ENCODE measurements at regions not wholly inside any gene's neighbourhood (a gene's known extent, or its start where the extent isn't known, plus 50 kb on each side); places are given as distances from the start of the nearest gene placed in this dataset.

DNA sequence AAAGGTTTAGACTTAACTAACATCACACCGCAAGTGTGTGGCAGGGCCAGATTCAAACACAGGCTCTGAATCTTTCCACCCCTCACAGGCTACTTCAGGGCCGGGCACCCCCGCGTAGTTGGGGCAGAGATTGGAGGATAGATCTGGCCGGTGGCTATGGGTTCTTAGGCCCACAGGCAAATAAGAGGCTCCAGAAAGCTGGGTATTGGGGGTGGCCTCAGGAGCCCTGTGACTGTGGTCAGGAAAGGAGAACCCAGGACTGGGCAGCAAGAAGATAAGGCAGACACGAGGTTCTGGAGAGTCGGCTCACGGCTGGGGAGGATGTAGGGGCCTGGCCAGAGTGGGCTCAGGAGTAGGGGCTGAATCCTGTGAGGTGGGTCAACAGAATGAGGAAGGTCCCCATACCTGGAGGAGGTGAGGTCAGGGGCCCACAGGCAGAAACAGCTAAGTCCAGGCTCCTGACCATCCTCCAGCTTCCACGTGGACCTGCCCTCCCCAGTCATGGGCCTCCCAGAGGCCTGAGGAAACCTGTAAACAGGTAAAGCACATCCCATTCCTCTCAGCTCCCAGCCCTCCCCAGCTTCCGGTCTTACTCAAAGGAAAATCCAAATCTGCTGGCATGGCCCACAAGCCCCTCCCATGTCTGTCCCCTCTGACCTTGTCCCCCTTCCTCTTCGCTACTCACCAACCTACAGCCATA is 306.2 kb downstream of the MATN1 start:
- no peak for DNase-seq

GRCh38 chr1:30416221-30416820 is 307.1 kb downstream of the MATN1 start:
- DNase-seq = no peak

DNA sequence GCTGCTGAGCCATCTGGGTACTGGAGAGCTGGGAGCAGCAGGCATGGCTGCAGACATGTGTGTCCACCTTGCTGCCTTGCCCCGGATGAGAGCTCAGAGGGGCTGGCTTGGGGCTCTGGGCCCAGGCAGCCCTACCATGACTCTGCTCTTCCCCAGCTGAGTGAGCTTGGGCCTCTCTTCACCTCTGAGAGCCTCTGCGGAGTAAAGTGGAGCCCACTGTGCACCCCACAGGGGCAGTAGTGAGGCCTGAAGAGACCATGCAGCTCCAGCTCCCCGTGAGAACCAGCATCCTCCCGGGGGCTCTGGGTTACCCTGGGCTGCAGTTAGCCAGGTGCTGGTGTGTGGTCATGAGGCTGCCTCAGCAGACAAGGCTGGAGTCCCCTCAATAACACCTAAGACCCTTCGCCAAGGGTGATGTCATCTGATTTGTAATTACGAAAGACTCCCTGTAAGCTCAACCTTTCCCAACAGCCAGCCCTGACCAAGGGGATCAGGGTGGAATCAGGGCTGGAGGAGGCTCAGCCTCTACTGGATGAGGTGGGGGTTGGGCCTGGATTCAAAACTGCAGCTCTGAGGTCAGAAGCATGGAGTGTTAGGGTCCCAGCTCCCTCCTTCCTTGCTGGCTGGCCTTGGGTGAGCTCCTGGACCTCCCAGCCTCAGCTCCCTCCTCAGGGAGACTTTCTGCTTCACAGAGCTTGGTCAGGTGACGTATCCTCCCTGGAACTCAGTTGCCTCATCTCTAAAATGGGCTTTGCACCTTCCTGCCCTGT is 308.0 kb downstream of the MATN1 start:
- no peak for DNase-seq

GRCh38 chr1:30414851-30415165 is 308.6 kb downstream of the MATN1 start:
- no peak for DNase-seq

DNA sequence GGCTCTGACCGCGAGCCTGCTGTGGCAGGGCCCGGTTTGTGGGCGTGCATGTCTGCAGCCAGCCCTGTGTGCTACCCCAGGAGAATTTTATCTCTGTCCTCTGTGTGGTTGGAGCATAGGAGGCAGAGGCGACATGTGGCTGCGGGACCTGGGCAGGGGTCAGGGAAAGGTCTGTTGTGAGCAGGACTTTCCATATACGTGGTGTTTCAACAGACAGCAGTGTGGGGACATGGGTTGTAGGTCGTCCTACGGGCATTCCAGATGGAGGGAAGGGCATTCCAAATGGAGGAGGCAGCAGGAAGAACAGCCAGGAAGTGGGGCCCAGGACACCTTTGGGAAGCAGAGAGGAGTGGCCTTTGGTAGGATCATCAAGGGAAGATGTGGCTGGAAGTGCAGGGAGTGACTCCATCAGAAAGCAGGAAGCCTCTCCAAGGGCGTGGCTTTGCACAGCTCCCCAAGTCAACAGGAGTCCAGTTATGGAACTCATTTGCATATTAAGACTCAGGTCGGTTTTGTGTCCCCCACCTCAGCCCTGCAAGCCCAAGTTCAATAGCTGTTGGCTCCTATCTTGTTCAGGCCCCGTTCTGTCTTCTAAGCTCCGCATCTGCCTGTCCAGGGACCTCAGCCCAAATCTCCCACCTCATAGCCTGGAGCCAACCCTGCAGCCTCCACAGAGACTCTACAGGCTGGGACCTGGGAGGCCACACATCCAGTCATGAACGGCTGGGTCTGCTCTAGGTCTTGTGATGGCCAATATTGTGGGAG is 309.1 kb downstream of the MATN1 start:
- DNase-seq = no peak

DNA sequence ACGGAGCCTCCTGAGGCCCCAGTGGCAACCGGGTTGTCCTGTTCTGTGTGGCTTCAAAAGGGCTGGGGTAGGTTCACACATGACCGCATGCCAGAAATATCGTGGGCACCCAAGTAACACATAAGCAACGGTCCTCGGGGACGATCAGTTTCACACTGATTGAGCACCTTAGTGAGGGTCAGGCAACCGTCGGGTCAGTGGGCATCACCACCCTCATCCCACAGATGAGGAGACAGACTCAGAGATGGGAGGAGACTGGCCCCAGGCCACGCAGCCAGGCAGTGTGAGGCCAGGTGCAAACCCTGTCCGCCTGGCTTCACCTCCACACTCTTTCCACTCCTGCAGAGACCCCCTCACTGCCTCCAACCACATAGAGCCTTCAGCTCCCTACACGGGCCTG is 309.8 kb downstream of the MATN1 start:
- DNase-seq = no peak

DNA sequence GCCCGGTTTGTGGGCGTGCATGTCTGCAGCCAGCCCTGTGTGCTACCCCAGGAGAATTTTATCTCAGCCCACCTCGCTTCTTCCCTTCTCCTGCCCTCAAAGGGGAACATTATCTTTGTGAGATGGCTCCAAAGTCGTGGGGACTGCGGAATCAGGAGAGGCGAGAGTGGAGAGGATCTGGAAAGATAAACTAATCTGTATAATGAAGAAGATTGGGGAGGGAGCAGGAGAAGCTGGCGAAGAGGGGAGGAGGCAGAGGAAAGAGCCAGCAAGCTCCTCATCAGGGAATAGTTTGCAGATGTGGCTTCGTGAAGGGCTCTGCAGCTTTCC is 310.3 kb downstream of the MATN1 start:
- DNase-seq = no peak

GRCh38 chr1:30412241-30413110 is 310.9 kb downstream of the MATN1 start:
- no peak for DNase-seq

GRCh38 chr1:30411206-30411605 is 312.2 kb downstream of the MATN1 start:
- no peak for DNase-seq

DNA sequence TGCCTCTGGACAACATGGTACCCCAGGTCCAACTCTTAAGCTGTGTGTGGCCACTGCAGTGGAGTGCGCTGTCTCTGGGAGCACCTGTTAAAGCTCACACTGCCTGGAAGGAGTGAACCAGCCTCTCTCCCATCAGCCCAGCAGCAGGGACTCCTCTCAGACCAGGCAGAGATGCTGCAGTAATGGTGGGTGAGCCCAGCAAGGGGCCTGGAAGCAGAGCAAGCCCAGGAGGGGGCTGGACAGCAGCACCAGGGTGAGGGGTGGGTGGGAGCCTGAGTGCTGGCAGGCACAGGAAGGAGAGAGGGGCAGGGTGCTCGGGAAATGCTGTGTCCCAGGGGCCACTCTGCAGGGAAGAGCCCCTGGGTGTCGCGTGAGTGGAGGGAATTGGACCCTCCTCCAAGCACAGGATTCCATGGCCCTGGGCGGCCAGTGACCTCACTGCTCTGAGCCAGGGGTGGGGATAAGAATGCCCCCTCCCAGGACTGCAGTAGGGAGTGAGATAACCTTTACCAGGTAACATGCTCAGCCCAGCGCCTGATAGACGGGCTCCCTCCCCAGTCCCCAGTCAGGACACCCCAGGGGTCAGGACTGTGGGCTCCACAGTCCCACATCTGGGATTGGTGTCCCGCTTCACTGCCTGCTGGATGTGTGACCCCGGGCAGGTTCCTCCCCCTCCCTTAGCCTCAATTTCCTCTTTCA is 313.1 kb downstream of the MATN1 start:
- DNase-seq = no peak

DNA sequence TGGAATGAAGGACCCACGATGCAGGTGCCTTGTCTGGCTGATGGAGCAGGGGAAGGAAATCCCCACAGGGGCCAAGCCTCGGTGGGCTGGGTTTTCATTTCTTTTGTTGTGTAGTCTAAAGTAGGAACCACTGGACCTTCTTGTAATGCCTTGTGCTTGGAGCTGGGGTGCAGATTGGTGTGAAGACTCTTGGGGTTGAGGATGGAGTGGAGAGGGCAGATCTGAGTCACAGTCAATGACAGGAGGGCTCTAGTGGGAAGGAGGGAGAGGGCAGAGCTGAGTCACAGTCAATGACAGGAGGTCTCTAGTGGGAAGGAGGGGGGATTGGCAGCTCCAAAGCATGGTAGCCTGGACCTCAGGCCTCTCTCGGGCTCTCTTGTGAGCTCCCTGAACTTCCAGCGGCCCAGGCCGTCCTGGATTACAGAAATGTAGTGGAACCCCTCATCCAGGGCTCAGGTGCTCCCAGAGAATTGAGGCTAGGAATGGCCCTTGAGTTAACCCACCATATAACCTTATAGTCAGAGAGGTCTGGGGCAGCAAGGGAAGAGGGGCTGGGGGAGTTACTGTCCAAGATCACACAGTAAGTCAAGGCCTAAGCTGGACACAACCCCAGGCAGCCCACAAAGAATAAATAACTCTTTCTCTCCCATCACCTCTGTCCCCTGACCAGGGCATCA is 313.8 kb downstream of the MATN1 start:
- DNase-seq = no peak

- no peak for DNase-seq
These were observed 315.4 kb downstream of the MATN1 start for GRCh38 chr1:30407865-30408580.

DNA sequence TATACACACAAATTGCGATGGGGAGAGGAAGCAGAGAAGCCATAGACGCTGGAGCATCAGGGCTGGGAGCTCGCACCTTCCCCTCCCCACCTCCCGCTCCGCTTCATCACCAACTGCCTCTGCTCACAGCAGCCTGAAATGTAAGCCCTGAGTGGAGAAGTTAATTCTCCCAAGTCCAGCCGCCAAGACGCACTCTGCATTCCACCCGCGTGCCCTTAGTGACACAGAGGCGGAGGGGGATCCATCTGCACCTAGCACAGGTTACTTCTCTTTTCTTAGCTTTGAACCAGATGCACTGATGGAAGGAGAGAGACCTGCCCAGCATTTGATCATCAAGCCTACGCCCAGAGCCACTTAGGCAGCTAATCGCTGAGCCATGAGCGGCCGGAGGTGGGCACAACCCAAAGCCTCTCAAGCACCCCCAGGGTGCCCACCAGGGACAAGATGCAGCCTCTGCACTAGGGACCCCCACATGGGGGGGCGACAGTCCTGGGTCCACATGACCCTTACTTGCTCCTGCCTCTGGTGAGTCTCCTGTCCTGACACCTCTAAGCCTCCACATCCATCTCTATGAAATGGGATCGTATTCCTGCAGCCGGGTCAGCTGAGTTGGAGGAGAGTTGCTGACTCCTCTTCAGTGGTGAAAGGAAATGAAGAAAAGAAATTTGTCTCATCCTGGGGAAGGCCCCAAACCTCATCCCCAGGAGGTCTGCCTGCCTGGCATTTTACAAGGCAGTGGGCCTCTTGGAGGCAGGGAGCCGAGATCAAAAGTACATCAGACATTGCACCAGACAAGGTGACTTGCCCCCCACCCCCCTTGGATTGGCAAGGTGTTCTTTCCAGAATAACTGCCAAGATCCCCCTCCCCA is 316.2 kb downstream of the MATN1 start:
- no peak for DNase-seq

- no peak for DNase-seq
These were observed 317.7 kb downstream of the MATN1 start for GRCh38 chr1:30405631-30406212.

DNA sequence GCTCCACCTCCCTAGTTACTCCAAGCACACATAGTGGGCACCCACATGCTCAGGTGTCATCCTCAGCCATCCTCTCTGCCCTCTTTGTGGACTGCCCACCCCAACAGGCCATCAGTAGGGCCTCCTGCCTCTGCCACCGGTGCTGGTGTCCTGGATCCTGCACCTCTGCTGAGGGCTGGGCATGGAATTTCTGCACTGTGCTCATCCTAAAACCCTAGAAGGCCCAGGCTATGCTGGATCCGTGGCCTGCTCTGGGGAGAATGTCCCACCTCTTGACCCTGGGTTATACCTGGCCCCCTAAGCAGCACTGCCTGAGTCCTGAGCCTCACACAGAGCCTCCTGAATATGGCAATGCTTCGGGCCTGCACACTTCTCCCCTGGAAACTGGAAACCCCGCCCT is 318.3 kb downstream of the MATN1 start:
- DNase-seq = no peak

DNA sequence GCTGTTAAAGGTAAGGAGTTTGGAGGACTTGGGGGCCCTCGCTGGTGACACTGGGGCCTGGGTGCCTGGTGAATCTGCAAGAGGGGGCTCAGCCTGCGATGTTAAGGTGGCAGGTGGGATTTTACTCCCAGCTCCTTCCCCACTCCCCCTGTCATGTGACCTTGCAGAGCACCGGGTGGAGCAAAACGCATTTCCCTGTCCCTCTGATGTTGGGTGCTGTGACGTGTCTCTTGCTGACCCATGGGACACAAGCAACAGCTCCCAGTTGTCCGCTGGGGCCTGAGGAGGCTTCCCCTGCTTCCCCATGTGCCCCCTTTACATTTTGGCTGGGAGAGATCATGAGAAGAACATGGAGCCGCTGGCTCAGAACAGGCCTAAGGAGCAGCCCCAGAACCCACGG is 319.0 kb downstream of the MATN1 start:
- no peak for DNase-seq

DNA sequence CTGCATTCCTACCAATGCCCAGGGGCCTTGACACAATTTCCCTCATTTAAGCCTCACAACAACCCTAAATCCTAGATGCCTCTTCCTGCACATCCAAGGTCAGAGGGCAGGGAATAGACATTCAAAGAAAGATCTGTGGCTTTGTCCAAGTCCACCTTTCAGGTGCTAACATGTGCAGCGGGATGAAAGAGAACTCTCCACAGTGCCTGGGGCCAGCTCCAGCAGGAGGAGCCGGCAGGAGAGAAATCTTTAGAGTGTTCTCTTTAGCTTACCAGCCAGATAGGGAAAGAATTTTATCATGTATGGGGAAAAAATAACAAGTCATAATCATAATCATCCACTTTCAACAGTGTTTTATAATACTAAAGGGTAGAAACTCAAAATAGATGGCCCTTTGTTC is 319.7 kb downstream of the MATN1 start:
- DNase-seq = no peak

GRCh38 chr1:30403061-30403645 is 320.2 kb downstream of the MATN1 start:
- no peak for DNase-seq

- no peak for DNase-seq
These were observed 321.4 kb downstream of the MATN1 start for GRCh38 chr1:30402031-30402430.
